Astrocyte (in vitro differentiated cells and primary cell): ENCODE measurements at regions not wholly inside any gene's neighbourhood (a gene's known extent, or its start where the extent isn't known, plus 50 kb on each side); places are given as distances from the start of the nearest gene placed in this dataset.
"Not testable (repeated sequence)": the region's sequence is repeated elsewhere in the genome, so short reads cannot be mapped to it uniquely, and the experiment has no call there.

Experiments
- EZH2 ChIP-seq: IDR thresholded peaks from 2 replicates; pipeline ENCODE4 v1.6.1; 2012; ENCODE audit warnings: mild to moderate bottlenecking, low read length, inconsistent platforms; ENCODE audit not compliant: insufficient read depth
- TF ChIP-seq, protein P1 (sequence below): IDR thresholded peaks from 2 replicates; pipeline ENCODE4 v1.5.1; 2011; ENCODE audit warnings: low read depth, mild to moderate bottlenecking, inconsistent platforms, low read length, moderate library complexity; ENCODE audit not compliant: insufficient read depth

DNA sequence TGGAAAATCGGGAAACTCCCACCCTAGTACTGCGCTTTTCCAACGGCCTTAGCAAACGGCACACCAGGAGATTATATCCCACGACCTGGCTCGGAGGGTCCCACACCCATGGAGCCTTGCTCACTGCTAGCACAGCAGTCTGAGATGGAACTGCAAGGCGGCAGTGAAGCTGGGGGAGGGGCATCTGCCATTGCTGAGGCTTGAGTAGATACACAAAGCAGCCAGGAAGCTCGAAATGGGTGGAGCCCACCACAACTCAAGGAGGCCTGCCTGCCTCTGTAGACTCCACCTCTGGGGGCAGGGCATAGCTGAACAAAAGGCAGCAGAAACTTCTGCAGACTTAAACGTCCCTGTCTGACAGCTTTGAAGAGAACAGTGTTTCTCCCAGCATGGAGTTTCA lies 77.8 kb upstream of the SMIM31 start:
- TF ChIP-seq, protein P1, sequence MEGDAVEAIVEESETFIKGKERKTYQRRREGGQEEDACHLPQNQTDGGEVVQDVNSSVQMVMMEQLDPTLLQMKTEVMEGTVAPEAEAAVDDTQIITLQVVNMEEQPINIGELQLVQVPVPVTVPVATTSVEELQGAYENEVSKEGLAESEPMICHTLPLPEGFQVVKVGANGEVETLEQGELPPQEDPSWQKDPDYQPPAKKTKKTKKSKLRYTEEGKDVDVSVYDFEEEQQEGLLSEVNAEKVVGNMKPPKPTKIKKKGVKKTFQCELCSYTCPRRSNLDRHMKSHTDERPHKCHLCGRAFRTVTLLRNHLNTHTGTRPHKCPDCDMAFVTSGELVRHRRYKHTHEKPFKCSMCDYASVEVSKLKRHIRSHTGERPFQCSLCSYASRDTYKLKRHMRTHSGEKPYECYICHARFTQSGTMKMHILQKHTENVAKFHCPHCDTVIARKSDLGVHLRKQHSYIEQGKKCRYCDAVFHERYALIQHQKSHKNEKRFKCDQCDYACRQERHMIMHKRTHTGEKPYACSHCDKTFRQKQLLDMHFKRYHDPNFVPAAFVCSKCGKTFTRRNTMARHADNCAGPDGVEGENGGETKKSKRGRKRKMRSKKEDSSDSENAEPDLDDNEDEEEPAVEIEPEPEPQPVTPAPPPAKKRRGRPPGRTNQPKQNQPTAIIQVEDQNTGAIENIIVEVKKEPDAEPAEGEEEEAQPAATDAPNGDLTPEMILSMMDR, result not testable (repeated sequence)
- TF ChIP-seq EZH2, result not testable (repeated sequence)
